Suppressor macrophage treated with lipopolysaccharide for 1 hour (primary cell): ENCODE measurements at regions not wholly inside any gene's neighbourhood (a gene's known extent, or its start where the extent isn't known, plus 50 kb on each side); places are given as distances from the start of the nearest gene placed in this dataset.
A peak's percentile ranks its signal among the peaks of the same experiment; 100 is the strongest.
"Not testable (repeated sequence)": the region's sequence is repeated elsewhere in the genome, so short reads cannot be mapped to it uniquely, and the experiment has no call there.

Source experiments
- DNase-seq, 3 donors: peaks; one replicate each; pipeline ENCODE4 v3.0.0-alpha.2; 2020 to 2022

DNA sequence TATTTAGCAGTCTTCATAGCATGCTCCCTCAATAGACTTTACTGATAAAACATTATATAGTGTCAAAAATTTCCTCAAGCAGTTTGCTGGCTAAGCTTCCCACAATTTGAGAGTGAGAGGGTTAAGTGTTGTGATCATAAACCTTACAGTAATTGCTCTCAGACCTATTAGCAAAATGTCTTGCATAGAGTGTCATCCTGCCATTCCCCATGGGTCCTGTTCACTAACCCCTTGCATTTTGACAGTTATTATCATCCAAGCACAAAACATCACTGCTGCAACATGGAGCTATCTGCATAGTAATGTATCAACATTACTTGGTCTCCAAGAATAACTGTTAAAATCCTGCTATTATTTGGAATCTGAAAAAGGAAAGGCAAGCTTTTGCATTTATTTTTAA is 196.1 kb upstream of the GK2 start:
- no peak for DNase-seq

DNA sequence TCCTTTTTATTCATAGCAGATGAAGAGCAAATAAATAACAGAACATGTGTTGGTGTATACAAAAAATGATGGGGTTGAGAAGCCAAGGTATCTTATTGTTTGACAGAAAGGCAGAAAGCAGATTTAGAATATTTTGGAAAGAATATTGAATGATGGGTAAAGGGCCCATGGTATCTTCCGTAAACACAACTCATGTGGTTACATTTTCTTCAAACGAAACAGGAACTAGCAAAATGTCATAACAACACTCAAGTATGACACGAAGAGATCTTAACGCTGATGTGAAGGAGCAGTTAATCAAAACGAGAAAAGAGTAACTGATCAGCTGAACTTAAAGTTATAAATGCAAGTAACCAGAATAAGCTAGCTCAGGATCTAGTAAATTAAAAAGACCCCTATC is 195.7 kb upstream of the GK2 start:
- peak; percentile 21 to 56 (median 55) for DNase-seq

DNA sequence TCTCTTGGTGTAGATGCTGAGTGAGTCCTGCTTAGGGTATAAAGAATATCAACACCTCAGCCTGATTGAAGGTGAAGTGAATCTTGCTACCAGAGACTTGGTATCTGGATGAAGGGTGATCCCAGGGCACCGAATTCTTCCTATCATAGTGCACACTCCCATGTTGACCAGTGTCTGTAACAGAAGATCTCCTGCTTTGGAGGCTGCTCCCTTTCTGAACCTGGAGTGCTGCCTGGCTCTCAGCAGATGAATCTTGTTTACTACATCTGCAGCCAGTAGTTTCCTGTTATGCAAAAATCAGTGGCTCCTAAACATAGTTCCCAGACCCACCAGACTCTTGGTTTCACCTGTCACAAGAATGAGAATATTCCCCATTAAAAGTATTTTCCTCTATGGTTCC is 191.7 kb upstream of the GK2 start:
- no peak for DNase-seq

DNA sequence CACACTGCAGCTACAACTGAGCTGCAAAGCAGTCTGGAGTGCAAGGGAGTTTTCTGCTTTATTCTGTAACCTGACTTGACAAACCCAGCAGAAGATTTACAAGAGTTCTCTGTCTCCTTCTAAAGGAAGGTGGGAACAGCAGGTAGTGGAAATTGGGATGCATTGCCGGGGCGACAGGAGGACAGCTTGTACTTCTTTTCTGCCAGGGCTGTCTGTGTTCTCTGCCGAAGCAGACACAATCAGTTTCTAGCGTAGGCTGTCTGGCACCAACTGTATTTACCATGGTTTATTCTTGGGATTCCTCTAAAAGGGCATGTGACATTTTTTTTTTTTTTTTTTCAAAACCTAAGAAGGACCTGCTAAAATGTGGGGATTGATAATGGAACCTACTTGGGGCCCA is 190.8 kb upstream of the GK2 start:
- no peak for DNase-seq

DNA sequence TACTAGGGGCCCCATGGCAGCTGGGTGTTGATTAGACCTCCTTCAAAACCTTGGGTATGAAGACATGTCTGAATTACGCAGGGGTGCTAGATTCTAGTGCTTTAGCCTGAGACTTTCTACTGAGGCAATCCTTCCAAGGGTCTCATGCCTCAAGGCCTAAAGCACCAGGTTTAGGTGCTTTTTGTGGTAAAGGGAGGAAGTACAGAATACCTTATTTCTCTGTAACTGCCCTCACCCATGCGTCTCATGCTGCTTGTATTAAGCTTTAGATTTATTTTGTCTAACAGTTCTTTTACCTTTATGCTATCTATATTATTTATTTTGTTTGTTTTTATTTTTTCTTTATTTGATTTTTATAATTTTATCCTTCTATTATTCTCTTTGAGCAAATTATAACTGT is 190.2 kb upstream of the GK2 start:
- DNase-seq: no peak

DNA sequence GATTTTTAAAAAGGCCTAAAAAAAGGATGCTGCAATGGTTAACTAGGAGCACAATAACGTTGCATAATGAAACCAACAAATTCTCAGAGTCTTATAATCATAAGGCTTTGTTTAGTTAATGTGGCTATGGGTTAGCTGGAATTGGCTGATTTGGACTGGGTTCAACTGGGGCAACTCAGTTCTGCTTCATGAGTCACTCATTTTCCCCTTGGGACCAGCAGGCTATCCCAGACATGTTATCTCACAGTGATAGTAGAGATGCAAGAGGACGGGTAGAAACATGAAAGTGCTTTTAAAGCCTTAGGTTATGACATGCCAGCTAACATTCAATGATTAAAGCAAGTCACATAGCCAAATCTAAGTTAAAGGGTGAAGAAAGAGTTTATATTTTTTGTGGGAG is 189.2 kb upstream of the GK2 start:
- DNase-seq: no peak

DNA sequence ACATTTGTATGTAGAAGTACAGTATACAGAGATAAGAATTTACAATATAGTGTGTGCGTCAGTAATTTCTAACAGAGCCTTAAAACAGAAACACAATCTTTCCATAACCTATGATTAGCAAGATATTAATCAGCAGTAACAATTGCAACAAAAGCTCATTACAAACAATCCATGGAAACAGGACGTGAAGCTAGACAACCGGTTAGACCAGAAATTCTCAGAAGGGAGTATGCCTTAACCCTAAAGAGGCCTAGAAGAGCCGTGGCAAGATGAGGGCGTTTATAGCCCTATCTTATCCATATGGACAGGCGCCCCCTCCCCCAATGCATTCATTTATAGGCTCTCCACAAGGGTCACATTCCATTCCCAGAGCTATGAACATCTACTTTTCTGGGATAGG is 184.2 kb upstream of the GK2 start:
- not testable (repeated sequence) for DNase-seq

DNA sequence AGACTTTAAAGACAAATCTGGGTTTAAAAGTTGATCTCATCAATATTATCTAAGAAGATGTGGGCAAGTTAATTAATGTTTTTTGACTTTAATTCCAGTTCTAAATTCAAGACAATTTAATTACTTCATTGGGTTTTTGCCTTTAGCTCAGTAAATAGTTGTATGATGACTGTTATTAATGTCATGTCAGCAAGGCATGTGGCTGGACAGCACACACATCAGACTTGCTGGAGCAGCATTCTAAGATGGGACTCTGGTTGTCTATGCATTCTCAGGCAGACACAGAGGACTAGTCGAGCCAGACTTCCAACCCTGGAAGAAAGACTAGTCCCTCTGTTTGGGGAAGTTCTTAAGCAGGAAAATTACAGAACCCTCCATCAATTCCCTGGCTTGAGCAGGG is 180.7 kb upstream of the GK2 start:
- no peak for DNase-seq

DNA sequence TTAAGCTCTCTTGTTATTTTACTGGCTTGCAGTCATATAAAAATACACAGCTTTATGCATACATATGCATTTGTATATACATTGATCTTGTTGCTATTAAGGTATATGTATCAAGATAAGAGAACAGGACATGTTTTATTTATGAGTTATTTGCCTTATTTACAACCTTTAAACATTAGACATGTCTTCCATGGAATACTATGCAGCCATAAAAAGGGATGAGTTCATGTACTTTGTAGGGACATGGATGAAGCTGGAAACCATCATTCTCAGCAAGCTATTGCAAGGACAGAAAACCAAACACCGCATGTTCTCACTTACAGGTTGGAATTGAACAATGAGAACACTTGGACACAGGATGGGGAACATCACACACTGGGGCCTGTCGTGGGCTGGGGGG is 179.2 kb upstream of the GK2 start:
- not testable (repeated sequence) for DNase-seq

DNA sequence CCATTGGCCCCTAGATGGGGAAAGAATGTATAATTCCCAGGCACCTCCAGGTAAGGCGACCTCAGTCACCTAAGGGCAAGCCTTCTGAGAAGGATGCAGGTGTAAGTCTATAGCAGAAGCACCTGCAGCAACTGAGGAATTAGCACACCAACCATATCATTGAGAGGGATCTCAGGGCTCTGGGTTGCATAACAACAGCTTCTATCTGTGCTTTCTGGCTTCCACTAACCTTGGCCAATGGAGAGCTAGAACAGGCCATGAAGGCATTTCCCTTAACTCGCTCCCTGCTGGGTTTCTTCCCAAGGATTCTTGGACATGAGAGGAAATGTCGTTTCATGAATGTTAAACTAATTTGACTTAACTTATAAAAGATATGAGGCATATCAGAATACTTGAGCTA is 177.8 kb upstream of the GK2 start:
- no peak for DNase-seq

DNA sequence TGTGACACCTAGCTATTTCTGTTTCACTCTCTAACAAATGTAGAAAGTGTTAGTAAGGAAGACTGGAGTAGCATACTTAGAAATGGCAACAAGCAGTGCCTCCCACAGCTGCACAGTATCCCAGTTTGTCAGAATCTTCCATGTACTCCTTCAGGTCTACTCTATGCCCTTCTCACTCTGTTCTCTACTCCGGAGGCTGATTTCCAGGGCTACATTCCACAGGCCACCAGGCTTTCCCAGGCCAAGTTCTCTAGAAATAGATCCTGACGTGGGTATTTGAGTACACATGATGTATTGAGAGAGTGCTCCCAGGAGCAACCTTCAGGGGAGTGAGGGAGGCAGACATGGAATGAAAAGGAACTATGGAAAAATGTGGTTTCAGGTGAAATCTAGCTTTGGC is 177.3 kb upstream of the GK2 start:
- DNase-seq: no peak

DNA sequence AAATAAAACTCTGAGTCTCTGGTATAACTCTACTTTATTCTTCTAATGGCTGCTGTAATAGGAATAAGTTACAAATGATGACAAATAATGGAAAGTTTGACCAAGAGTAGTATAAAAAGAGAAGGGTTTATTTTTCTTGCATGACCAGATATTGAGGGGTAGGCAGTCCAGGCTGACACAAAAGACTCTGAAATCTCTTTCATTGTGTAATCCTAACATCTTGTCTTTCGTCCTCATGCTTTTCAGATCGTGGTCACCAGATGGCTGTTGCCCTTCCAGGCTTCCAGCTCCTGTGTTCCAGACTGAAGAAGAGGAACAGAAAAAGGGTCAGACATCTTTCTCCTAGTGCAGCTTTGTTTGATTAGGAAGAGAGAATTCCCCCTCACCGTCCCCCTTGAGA is 176.9 kb upstream of the GK2 start:
- DNase-seq: no peak

DNA sequence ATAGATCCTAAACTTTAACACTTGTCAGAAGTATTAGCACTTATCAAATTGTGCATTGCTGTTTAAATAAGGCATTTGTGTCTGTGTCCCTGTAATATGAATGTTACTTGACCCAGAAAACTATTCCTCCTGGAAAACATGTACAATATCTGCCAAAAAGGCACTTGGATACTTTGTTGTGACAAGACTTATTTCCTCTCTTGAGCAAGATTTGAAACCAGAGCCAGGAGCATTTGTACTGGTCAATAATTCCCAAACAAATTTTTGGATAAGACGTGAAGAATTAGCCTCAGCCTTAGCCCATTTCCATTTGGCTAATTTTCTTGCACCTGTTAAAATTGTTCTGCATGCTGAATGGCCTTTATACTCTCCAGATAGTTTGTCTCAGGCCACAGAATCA is 176.3 kb upstream of the GK2 start:
- DNase-seq: no peak

DNA sequence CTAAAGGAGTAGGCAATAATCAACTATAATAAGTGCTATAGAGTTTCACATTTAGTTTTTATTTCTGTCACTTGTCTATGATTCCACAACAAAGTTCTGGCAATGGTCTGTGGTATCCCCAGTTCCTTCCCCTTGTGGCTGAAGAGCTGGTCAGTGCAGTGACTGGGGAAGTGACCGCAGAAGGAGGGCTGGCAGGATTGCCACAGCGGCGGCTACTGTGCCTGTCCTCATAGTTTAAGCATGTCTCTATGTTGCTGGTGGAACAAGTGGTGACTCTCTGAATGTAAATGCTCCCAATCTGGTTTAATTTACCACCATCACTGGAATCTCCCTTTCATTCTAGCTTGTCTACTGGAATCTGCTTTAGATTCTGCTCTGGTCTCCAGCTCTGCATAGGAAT is 170.6 kb upstream of the GK2 start:
- peak; percentile 49 to 66 (median 62) for DNase-seq

DNA sequence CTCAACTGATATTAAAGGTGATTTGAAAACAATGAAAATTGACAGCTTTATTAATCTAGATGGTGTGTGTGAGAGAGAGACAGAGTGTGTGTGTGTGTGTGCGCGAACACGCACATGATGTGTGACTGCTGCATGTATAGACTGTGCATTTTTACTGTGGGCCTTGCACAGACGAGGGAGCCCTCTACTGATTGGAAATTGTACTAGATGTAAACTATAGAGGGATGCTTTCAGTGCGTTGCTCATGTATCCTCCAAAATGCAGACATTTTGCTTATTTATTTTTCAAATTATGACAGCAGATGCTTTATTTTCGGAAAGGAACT is 168.4 kb upstream of the GK2 start:
- DNase-seq: peak in 2 of 3 donors; percentile 17 to 20

DNA sequence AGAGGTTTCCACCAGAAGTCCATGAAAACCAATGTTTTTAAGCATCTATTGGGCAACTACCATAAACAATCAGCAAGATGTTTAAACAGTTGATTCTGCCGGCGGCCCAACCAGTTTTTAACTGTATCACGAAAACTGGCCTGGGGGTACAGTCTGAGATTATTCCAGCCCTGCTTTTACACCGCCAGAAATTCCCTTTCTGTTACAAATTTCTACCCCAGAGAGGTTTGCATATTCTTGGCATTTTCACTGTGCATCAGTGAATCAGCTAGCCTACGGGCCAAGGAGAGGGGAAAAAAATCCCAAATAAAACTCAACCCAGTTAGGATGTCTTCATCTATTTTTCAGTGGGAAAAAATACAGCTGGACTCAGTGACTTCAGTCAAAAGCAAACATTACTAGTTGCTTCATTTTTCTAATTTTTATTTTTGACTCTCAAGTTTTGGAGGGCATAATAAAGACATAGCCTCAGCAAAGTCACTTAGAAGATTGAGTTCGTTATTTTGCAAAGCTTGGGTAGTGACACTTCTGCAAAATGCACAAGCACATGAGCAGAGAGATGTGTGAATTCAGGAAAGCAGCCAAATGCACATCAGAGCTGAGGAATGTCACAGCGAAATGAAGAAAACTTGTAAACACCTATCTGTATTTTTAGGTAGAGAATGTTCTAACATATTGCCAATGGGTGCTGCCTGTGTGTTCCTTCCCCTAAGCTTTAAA is 167.8 kb upstream of the GK2 start:
- no peak for DNase-seq

DNA sequence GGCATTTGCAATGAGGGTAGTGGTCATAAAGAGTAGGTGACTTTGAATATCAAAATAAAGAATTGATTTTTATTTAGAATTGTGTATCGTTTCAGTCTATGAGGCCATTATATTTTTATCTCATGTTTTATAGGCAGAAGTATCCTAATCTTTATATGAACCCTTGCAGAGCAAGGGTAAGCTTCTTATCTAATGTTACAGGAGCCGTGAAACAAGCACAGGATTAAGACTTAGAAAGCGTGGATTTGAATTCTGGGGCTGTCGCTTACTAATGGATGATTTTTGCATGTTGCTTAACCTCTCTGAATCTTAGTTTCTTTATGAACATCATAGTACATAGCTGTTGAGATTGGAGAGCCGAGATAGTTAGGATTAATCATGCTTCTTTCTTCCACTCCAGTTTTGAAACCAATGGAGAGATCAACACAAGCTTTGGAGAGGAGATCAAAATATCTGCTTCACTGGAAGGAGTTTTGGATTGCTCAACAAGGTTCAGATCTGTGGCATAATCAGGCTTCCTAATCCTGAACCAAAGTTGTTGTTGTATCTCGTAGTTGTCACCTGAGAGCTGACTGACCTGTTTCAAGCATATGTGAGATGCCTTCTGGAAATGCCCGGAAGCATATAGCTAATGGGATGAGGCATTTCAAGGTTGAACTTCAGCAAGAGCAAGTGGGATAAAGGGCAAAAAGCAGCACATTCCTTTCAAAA is 166.9 kb upstream of the GK2 start:
- no peak for DNase-seq

DNA sequence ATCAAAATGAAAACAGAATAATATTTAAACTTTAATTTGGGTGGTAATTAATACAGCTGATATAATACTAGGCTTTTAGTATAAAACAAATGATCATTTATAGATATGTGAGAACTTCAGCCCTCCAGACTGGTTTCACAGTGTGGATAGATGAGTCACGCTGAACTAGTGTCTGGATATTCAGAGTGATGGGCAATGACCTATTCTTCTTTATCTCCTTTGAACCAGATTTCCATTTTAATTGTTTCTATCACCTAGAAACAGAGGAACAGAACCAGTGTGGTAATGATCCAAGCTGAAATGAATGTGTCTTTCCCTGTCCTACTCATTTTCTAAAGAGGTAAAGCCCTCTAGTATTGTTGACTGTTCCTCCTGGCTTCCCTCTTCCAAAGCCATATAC is 155.2 kb upstream of the GK2 start:
- no peak for DNase-seq

DNA sequence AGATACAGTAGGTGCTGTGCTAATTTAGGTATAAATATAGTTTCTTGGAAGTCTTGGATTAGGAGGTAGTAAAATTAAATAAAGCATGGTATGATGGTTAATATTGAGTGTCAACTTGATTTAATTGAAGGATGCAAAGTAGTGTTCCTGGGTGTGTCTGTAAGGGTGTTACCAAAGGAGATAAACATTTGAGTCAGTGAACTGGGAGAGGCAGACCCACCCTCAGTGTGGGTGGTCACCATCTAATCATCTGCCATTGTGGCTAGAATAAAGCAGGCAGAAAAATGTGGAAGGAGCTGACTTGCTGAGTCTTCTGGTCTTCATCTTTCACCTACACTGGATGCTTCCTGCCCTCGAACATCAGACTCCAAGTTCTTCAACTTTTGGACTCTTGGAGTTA is 153.7 kb upstream of the GK2 start:
- no peak for DNase-seq

DNA sequence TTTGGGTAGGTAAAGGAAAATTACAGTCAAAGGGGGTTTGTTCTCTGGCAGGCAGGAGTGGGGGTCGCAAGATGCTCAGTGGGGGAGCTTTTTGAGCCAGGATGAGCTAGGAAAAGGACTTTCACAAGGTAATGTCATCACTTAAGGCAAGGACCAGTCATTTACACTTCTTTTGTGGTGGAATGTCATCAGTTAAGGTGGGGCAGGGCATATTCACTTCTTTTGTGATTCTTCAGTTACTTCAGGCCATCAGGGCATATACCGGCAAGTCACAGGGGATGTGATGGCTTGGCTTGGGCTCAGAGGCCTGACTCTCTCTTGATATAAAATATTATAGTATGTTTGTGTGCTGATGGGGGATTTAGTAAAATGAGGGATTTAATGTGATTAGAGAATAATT is 151.4 kb upstream of the GK2 start:
- not testable (repeated sequence) for DNase-seq

DNA sequence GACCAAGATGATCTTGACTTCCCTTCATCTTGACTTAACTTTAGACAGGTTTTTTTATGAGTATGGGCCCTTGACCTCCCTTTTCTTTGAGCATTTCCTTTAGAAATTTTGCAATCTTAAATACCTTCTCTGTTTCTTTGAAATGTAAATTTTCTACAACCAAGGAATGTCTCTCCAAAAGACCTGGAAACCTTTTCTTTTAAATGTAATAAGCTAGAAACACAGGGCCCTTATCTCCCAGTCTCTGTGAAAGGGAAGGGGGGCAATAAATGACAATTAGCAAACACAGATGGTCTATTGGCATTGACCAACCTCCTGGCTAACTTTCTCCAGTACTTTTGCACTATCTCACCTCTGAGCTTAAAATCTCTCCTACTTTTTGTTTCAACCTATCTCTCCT is 144.3 kb upstream of the GK2 start:
- DNase-seq: no peak

DNA sequence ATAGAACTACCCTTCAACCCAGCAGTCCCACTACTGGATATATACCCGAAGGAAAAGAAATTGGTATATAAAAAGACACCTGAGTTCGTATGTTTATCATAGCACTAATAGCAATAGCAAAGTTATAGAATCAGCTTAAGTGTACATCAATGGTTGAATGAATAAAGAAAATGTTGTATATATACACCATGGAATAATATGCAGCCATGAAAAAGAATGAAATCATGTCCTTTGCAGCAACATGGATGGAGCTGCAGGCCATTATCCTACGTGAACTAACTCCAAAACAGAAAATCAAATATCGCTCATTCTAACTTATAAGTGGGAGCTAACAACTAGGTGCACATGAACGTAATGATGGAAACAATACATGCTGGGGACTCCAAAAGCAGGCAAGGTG is 143.5 kb upstream of the GK2 start:
- no peak for DNase-seq

DNA sequence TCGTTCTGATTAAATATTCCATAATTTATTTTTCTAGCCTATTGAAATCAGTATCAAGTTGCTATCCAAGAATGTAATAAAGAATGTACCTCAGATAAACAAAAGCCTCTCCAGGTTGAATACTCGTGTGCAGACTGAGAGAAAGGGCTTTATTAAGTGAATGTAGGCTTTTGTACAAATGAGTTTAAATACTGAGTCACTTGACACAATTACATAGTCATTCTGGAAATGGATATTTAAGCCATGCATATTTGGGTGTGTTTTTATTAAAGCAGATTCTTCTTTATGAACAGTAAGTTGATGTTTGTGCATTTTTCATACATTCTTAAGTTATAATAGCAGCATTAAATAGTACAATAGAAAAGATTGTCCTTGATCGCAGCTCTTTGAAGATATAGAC is 139.8 kb upstream of the GK2 start:
- no peak for DNase-seq

DNA sequence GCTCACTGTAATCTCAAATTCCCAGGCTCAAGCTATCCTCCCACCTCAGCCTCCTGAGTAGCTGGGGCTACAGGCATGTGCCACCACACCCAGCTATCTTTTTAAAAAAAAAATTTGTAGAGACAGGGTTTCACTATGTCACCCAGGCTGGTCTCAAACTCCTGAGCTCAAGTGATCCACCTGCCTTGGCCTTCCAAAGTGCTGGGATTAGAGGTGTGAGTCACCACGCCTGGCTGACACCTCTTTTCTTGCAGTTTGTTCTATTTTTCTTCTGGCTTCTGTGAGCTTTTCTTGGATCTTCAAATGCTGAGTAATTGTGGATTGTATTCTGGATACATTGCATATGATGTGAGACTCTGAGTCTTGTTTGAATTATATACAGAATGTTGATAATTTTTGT is 137.3 kb upstream of the GK2 start:
- DNase-seq: not testable (repeated sequence)

DNA sequence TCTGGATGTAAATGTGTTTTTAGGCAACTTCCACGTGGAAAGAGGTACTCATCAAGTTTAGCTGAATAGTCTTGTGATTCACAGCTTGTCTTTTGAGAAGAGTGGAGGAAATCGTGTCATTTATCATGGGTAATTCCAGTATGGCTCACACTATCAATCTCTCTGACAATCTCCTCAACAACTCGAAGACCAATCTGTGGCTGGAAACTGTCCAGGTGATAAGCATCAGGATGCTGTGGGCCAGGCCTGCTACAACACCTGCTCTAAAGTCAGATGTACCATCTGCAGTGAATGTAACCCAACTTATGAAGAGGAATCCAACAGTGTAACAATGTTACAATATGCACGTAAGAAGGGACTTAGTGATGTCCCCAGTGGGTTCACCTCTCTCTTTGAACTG is 132.1 kb upstream of the GK2 start:
- DNase-seq: no peak
